DMS153 treated with DMSO at 0.1 percent for 48 hours (cell line): ENCODE measurements at regions not wholly inside any gene's neighbourhood (a gene's known extent, or its start where the extent isn't known, plus 50 kb on each side); places are given as distances from the start of the nearest gene placed in this dataset.
"Not testable (repeated sequence)": the region's sequence is repeated elsewhere in the genome, so short reads cannot be mapped to it uniquely, and the experiment has no call there.

ENCODE experiments used
- DNase-seq: peaks from one replicate; lab custom pipeline; 2025; ENCODE audit not compliant: unreplicated experiment; lab: John Stamatoyannopoulos, UW

- DNase-seq, result no peak
Measured at GRCh38 chr14:62455446-62455845, 589.8 kb downstream of the KCNH5 start.

DNA sequence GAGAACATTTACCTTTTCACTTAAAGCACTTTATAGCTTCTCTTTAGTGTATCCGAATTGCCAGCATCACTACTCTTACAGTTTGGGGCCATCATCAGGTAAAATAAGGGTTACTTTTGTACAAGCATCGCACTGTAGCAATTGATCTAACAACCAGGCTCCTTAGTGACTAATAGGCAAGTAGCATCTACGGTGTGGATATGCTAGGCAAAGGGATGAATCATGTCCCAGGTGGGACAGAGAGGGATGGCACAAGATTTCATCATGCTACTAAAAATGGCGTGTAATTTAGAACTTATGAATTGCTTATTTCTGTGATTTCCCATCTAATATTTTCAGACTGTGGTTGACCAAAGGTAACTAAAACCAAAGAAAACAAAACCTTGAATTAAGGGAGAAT is 582.3 kb downstream of the KCNH5 start:
- DNase-seq, result no peak

DNA sequence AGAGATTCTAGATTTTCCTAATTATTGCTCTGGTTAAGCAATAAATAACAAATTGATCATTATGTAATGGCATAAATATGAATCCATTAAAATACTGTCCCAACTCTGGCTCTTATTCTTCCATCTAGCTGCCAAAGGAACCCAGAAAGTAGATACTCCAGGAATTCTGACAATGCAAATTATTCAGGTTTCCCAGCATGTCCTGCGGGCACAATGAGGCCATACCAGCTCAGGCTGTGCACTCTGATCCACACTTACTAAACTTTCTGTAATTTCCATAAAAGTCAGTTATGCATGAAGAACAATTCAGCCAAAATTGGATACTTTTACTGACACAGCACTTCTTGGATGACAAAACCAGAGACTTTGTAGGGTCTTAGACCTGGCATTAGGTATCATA is 576.3 kb downstream of the KCNH5 start:
- no peak for DNase-seq

- DNase-seq, result no peak
Measured at GRCh38 chr14:62470935-62471334, 574.3 kb downstream of the KCNH5 start.

- no peak for DNase-seq
Measured at GRCh38 chr14:62491146-62491545, 554.1 kb downstream of the KCNH5 start.

DNA sequence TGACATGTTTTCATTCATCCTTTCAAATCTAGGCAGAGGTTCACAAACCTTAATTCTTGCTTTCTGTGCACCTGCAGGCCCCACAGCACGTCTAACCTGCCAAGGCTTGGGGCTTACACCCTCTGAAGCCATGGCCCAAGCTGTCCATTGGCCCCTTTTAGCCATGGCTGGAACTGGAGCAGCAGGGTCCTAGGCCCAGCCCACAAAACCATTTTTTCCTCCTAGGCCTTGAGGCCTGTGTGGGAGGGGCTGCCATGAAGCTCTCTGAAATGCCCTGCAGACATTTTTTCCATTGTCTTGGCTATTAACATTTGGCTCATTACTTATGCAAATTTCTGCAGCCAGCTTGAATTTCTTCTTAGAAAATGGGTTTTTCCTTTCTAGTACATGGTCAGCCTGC is 547.5 kb downstream of the KCNH5 start:
- no peak for DNase-seq

DNA sequence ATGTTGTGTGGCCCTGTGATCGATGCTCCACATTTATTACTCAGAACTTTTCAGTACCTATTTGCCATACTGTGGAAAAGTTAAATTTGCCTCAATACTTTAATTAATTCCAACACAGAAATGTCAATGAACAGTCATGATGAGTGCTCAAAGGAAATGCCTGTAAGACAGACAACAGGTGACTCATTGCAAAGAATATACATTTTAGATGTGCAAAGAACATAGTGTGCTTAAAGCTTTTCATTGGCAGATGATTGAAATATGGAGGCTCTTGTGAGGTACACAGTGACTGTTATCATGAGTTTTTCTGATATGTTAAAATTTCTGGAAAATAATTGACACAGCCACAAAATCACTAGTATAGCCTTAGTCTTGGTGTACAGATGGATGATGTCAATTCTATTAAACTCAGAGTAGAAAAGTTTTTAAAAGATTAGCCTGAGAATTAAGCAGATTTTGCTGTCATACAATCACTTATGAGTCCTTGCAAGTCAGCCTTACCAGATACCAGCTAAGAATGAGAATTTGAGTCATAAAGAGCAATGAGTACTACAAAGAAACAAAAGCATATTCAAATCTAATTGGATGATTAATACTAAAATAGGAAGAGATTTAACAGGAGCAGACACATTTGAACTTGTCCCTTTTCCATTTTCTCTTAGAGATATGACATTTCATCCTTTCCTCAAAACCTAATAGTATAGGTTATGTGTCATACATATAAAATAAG is 544.1 kb downstream of the KCNH5 start:
- DNase-seq, result no peak

DNA sequence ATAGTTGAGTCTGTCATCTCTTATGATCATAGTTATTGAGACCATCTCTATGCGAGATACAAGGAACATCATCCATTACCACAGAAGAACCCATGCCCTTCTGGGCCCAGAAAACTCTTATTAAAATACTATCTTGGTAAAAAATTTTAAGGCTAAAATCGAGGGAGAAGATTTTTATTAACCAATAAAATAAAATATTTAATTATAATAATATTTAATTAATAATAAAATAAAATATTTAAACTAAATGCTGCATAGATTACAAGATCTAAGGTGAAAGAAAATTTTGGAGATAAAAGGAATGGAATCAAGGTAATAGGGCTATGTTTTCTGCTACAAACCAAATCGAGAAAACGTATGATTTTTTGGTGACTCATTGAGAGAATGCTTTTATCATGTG is 540.2 kb downstream of the KCNH5 start:
- DNase-seq, result no peak

- not testable (repeated sequence) for DNase-seq
Measured at GRCh38 chr14:62521309-62521708, 523.9 kb downstream of the KCNH5 start.

DNA sequence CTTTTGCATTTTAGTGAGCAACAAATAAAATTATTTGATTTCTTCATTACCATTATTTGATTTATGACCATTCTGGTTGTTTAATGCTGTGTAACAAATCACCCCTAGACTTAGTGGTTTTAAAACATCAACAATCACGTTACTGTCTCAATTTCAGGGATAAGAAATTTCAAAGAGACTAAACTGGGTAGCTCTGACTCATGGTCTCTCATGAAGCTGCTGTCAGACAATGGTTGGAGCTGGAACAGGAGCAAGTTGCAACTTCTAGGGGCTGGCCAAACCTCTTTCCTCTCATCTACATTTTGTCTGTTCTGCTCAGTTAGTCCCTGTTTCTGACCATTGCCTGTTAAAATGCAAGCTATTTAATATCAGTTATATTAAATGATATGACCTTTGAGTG is 517.0 kb downstream of the KCNH5 start:
- no peak for DNase-seq

- no peak for DNase-seq
Measured at GRCh38 chr14:62532181-62532580, 513.1 kb downstream of the KCNH5 start.

GRCh38 chr14:62546862-62547474 is 498.3 kb downstream of the KCNH5 start:
- DNase-seq, result no peak

- no peak for DNase-seq
Measured at GRCh38 chr14:62557416-62557815, 487.8 kb downstream of the KCNH5 start.

DNA sequence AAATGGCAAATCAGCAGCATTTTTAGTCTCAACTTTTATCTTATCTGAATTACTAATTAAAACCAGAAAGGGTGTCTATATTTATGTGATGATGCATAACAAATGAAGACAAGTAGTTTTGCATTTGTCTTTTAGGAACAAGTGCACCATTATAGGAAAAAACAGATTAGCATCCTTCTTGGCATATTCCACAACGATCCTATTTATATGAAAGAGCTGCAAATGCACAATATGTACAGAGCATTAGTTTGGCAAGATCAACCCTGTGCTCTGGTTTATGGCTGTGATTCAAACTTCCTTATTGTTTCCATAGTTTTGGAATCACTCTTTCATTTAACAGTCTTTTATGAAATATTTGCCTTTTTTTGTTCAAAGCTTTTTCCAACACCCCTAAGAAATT is 486.8 kb downstream of the KCNH5 start:
- no peak for DNase-seq

DNA sequence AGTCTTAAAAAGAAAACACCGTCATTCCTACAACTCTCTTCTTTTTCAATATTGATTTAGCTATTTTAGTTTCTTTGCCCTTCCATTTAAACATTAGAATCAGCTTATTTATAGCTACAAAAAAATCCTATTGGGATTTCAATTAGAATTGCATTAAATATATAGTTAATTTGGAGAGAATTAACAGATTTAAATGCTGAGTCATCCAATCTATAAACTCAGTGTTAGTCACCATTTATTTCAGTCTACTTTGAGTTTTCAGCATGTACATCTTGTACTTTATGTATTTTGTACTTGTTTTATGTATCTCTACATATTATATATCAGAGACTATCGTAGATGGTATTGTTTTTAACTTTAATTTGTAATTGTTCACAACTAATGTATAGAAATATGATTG is 460.0 kb downstream of the KCNH5 start:
- no peak for DNase-seq

GRCh38 chr14:62592877-62593276 is 452.4 kb downstream of the KCNH5 start:
- no peak for DNase-seq

GRCh38 chr14:62597143-62597542 is 448.1 kb downstream of the KCNH5 start:
- DNase-seq, result no peak

GRCh38 chr14:62599616-62600385 is 445.5 kb downstream of the KCNH5 start:
- no peak for DNase-seq

- DNase-seq, result no peak
Measured at GRCh38 chr14:62602712-62603111, 442.5 kb downstream of the KCNH5 start.

DNA sequence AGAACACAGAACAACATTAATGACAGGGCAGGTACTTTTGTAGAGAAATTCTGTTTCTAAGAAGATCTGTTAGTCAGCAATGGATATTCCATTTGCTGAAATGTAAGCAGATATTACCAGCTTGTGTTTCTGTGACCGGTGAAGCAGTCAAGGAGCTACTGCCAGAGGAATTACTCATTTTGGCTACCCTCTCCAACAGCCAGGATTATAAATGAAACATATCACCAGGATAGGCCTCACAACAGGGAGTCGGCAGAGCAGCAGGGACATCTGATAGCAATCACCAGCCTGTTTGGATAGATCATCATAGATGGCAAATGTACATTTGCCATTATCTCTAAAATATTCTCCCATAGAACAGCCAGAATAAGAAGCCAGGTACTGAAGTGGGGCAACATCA is 440.7 kb downstream of the KCNH5 start:
- no peak for DNase-seq

- DNase-seq, result no peak
Measured at GRCh38 chr14:62614122-62614521, 431.1 kb downstream of the KCNH5 start.

DNA sequence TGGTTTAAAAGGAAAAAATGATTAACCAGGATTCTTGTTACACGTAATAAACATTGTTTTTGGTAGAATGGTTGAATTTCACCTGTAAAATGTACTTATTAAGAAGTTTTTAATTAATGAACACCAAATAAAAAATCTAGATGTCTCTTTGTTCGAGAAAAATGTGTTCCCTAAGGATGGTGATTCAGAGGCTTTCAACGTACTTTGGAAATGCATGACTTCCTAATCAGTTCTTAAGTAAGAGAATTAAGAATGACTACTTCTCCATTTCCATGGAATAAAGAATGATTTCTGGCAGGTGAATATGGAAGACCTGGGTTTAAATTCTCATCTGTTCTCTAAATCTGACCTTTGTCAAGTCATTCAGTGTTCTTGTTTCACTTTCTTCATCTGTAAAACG is 428.6 kb downstream of the KCNH5 start:
- no peak for DNase-seq
